IMR-90 (cell line): ENCODE measurements at regions not wholly inside any gene's neighbourhood (a gene's known extent, or its start where the extent isn't known, plus 50 kb on each side); places are given as distances from the start of the nearest gene placed in this dataset.

Source experiments
- ATAC-seq: fragments of 200-7000 bp; cut with Tn5 transposase; 2 replicates; pipeline ENCODE4 v1.9.1; 2020; ENCODE audit warnings: low read depth, mild to moderate bottlenecking, moderate library complexity
- BruUV-seq: library from RNA; stranded (reverse); fragments of 400-500 nt; replicated peaks from 2 replicates; lab custom pipeline; 2021; lab: Mats Ljungman, UMichigan
- CTCF ChIA-PET: fragments of 300-600 bp; formaldehyde crosslinking; extraction: SDS; loops from one replicate; lab custom pipeline; 2021; ENCODE audit warnings: antibody characterized with exemption; lab: Yijun Ruan, JAX
- POLR2A ChIA-PET: fragments of 300-600 bp; sonication (Branson Sonifier 250); formaldehyde crosslinking; loops from one replicate; lab custom pipeline; 2022; ENCODE audit warnings: antibody characterized with exemption; ENCODE audit not compliant: unreplicated experiment; lab: Charles Lee
- DNase-seq: peaks from one replicate; pipeline ENCODE4 v3.0.0; 2013
- H2AFZ ChIP-seq: replicated peaks from 2 replicates; pipeline ENCODE3; 2013; ENCODE audit warnings: low read length, mild to moderate bottlenecking; ENCODE audit not compliant: poor library complexity
- H2AK5ac ChIP-seq: 2 replicates; pipeline ENCODE4 v1.6.1; 2013; ENCODE audit warnings: low read depth, low read length, inconsistent platforms
- H2AK9ac ChIP-seq: replicated peaks from 2 replicates; pipeline ENCODE3; 2013; ENCODE audit warnings: mild to moderate bottlenecking, low read depth, low read length, moderate library complexity; ENCODE audit not compliant: poor library complexity
- H2BK120ac ChIP-seq: 2 replicates; pipeline ENCODE4 v1.6.1; 2013; ENCODE audit warnings: low read depth, low read length, inconsistent platforms
- H2BK15ac ChIP-seq: 3 replicates; pipeline ENCODE4 v1.6.1; 2013; ENCODE audit warnings: low read depth, low read length, inconsistent platforms
- H2BK20ac ChIP-seq: 2 replicates; pipeline ENCODE4 v1.6.1; 2013; ENCODE audit warnings: low read depth, mild to moderate bottlenecking, inconsistent platforms, low read length, moderate library complexity
- H2BK5ac ChIP-seq: 2 replicates; pipeline ENCODE4 v1.6.1; 2013; ENCODE audit warnings: mild to moderate bottlenecking, low read depth, low read length, inconsistent platforms; ENCODE audit not compliant: poor library complexity, severe bottlenecking
- H3K14ac ChIP-seq: replicated peaks from 2 replicates; pipeline ENCODE4 v1.6.1; 2013; ENCODE audit warnings: low read depth, low read length, inconsistent platforms
- H3K18ac ChIP-seq: 2 replicates; pipeline ENCODE4 v1.6.1; 2013; ENCODE audit warnings: low read depth, low read length, control low read depth
- H3K23ac ChIP-seq: 2 replicates; pipeline ENCODE4 v1.6.1; 2013; ENCODE audit warnings: low read depth, low read length, inconsistent platforms
- H3K27ac ChIP-seq: 2 replicates; pipeline ENCODE4 v1.5.1; 2013; ENCODE audit warnings: mild to moderate bottlenecking, control low read depth, low read length; ENCODE audit not compliant: insufficient read depth
- H3K27me3 ChIP-seq: 2 replicates; pipeline ENCODE4 v1.6.1; 2013; ENCODE audit warnings: low read length; ENCODE audit not compliant: control insufficient read depth, insufficient read depth
- H3K36me3 ChIP-seq: 2 replicates; pipeline ENCODE4 v1.6.1; 2013; ENCODE audit warnings: low read length, mixed read lengths; ENCODE audit not compliant: control insufficient read depth, insufficient read depth
- H3K4ac ChIP-seq: 2 replicates; pipeline ENCODE4 v1.6.1; 2013; ENCODE audit warnings: low read depth, low read length, inconsistent platforms
- H3K4me1 ChIP-seq: 2 replicates; pipeline ENCODE4 v1.6.1; 2013; ENCODE audit warnings: low read length, mixed read lengths; ENCODE audit not compliant: control insufficient read depth, insufficient read depth
- H3K4me2 ChIP-seq: 2 replicates; pipeline ENCODE4 v1.6.1; 2013; ENCODE audit warnings: low read depth, mild to moderate bottlenecking, control low read depth, low read length, moderate library complexity
- H3K4me3 ChIP-seq: 2 replicates; pipeline ENCODE4 v1.5.1; 2013; ENCODE audit warnings: low read depth, mild to moderate bottlenecking, control low read depth, low read length, moderate library complexity; ENCODE audit not compliant: insufficient read depth
- H3K56ac ChIP-seq: 2 replicates; pipeline ENCODE4 v1.6.1; 2013; ENCODE audit warnings: low read length, inconsistent platforms; ENCODE audit not compliant: insufficient read depth; ENCODE audit errors: extremely low read depth
- H3K79me1 ChIP-seq, 2 experiments: 2 replicates each; pipeline ENCODE4 v1.6.1; 2013; ENCODE audit warnings: low read length in 2 of 2, inconsistent platforms in 1 of 2, low read depth in 1 of 2
- H3K9ac ChIP-seq: 2 replicates; pipeline ENCODE4 v1.6.1; 2013; ENCODE audit warnings: low read depth, low read length, control low read depth
- H3K9me1 ChIP-seq: 2 replicates; pipeline ENCODE4 v1.6.1; 2013; ENCODE audit warnings: low read length, inconsistent platforms; ENCODE audit not compliant: insufficient read depth
- H3K9me3 ChIP-seq: 2 replicates; pipeline ENCODE4 v1.6.1; 2013; ENCODE audit warnings: low read length; ENCODE audit not compliant: control insufficient read depth, insufficient read depth
- H4K20me1 ChIP-seq: 2 replicates; pipeline ENCODE4 v1.6.1; 2013; ENCODE audit warnings: low read length, inconsistent platforms; ENCODE audit not compliant: insufficient read depth
- H4K5ac ChIP-seq: 2 replicates; pipeline ENCODE4 v1.6.1; 2013; ENCODE audit warnings: mild to moderate bottlenecking, low read depth, low read length, control low read depth
- H4K8ac ChIP-seq, 2 experiments: 2 replicates each; pipeline ENCODE4 v1.6.1; 2013; ENCODE audit warnings: low read depth in 2 of 2, low read length in 2 of 2, control low read depth in 1 of 2, inconsistent platforms in 1 of 2
- H4K91ac ChIP-seq: 2 replicates; pipeline ENCODE4 v1.6.1; 2013; ENCODE audit warnings: low read depth, low read length, inconsistent platforms; ENCODE audit not compliant: insufficient read depth
- BHLHE40 ChIP-seq: fragments of 150-350 bp; IDR thresholded peaks from 2 replicates; pipeline ENCODE4 v1.6.1; 2016; ENCODE audit warnings: mild to moderate bottlenecking, low read depth, low read length
- CHD1 ChIP-seq: IDR thresholded peaks from 2 replicates; pipeline ENCODE4 v1.6.1; 2012; ENCODE audit warnings: low read depth, low read length, improper control_type of control experiment
- MAZ ChIP-seq: IDR thresholded peaks from 2 replicates; pipeline ENCODE4 v1.6.1; 2012; ENCODE audit warnings: low read depth, mild to moderate bottlenecking, low read length, improper control_type of control experiment, moderate library complexity, borderline replicate concordance
- RAD21 ChIP-seq: IDR thresholded peaks from 2 replicates; pipeline ENCODE4 v1.6.1; 2012; ENCODE audit warnings: low read length, improper control_type of control experiment
- RFX5 ChIP-seq: IDR thresholded peaks from 2 replicates; pipeline ENCODE4 v1.8.0; 2012; ENCODE audit warnings: low read depth, mild to moderate bottlenecking, low read length, moderate library complexity
- SMC3 ChIP-seq: fragments of 150-350 bp; IDR thresholded peaks from 2 replicates; pipeline ENCODE4 v1.6.1; 2016; ENCODE audit warnings: low read depth, mild to moderate bottlenecking, antibody characterized with exemption, low read length, moderate library complexity
- WGBS, 2 experiments: methylation state at CpG; one replicate each; pipeline versions ENCODE4 v1.1.5 to v1.1.7; 2013; ENCODE audit warnings: missing lambda C conversion rate in 2 of 2; ENCODE audit not compliant: insufficient read length in 1 of 2; ENCODE audit errors: extremely low coverage in 2 of 2; 5-methylcytosine and 5-hydroxymethylcytosine counted together
- dilution Hi-C: fragments of 300-500 bp; cut with HindIII; formaldehyde crosslinking; loops from one replicate; pipeline ENCODE4 v1.14.3; 2018; ENCODE audit warnings: low sequenced_read_pairs; ENCODE audit not compliant: unreplicated experiment
- in situ Hi-C: fragments of 300-500 bp; cut with MboI; formaldehyde crosslinking; loops from 3 replicates; pipeline ENCODE4 v1.14.3; 2019; ENCODE audit warnings: low sequenced_read_pairs, inconsistent platforms, mixed read lengths
- intact Hi-C: fragments of 100-400 bp; cut with micrococcal nuclease; formaldehyde crosslinking; loops from 2 replicates; pipeline ENCODE4 v1.10.0; 2022
- TF ChIP-seq, protein P1 (sequence below): fragments of 150-350 bp; IDR thresholded peaks from 2 replicates; pipeline ENCODE4 v1.6.1; 2016; ENCODE audit warnings: low read depth, mild to moderate bottlenecking, low read length, moderate library complexity, borderline replicate concordance
- TF ChIP-seq, protein P2 (sequence below): fragments of 150-350 bp; IDR thresholded peaks from 2 replicates; pipeline ENCODE4 v1.6.1; 2017; ENCODE audit warnings: mild to moderate bottlenecking, antibody characterized with exemption, low read length, low read depth

DNA sequence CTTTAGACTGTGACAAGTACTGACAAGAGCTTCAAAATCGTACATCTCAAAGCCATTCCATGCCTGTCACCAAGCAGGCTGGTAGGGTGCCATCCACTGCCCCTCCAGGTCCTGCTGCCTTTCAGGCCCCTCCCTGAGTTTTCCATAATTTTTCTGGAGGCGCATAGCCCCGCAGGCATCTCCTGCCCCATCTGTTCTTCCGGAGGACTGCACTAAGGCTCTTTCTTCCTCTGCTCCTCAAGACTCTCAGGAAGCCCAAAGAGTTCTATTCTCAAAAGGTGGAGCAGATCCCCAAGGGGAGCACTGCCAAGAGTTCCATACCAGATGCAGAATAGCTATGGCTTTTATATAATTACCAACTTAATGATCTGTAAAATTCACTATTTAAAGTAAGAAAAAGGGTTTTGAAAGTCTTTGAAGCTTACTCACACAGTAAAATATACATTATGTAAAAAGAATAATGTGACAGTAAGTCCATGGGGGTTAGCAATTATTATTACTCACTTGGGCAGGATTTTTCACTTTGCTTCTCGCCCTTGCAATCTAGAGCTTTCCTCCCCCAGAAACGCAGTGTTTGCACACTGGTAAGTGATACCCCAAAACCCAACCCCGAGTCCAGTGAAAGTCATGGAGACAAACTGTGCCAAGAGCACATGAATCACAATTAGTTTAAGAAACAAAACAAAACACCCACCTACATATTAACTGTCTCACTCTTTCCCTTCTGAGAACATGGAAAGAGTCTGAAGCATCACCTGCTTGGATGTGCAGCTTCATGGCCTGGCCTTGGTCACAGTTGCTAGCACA, 114.1 kb upstream of the DAPK1 start:
- no peak overlapping the region for H2BK20ac ChIP-seq
- H4K8ac ChIP-seq, result no peak overlapping the region
- H3K4me1 ChIP-seq, result peaks cover 2% of the 10 kb centered on the region; the same call in 1 of the 2 replicates
- H3K36me3 ChIP-seq, result no peaks in the 10 kb centered on the region
- no peak overlapping the region for H2AFZ ChIP-seq
- no peak overlapping the region for H4K5ac ChIP-seq
- intact Hi-C loops, result no loop called here
- in situ Hi-C loops, result no loop called here
- POLR2A ChIA-PET, result no interaction called here
- H2BK120ac ChIP-seq, result no peak overlapping the region
- no peak overlapping the region for H4K91ac ChIP-seq
- H2BK15ac ChIP-seq, result no peak overlapping the region
- no peak for ATAC-seq
- BruUV-seq, result no TSS peak
- no peak overlapping the region for H3K4me3 ChIP-seq
- H3K4me2 ChIP-seq, result no peak overlapping the region
- H3K27me3 ChIP-seq, result no peaks in the 10 kb centered on the region
- TF ChIP-seq MAZ (no peak), SMC3 (no peak), BHLHE40 (no peak), RFX5 (no peak), RAD21 (no peak), CHD1 (no peak)
- TF ChIP-seq, protein P1, sequence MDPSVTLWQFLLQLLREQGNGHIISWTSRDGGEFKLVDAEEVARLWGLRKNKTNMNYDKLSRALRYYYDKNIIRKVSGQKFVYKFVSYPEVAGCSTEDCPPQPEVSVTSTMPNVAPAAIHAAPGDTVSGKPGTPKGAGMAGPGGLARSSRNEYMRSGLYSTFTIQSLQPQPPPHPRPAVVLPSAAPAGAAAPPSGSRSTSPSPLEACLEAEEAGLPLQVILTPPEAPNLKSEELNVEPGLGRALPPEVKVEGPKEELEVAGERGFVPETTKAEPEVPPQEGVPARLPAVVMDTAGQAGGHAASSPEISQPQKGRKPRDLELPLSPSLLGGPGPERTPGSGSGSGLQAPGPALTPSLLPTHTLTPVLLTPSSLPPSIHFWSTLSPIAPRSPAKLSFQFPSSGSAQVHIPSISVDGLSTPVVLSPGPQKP, result no peak
- TF ChIP-seq, protein P2, sequence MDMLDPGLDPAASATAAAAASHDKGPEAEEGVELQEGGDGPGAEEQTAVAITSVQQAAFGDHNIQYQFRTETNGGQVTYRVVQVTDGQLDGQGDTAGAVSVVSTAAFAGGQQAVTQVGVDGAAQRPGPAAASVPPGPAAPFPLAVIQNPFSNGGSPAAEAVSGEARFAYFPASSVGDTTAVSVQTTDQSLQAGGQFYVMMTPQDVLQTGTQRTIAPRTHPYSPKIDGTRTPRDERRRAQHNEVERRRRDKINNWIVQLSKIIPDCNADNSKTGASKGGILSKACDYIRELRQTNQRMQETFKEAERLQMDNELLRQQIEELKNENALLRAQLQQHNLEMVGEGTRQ, result no peak
- no peaks in the 10 kb centered on the region for H3K9me1 ChIP-seq
- no peak for DNase-seq
- no peaks in the 10 kb centered on the region for H3K79me1 ChIP-seq
- dilution Hi-C loops, result no loop called here
- no peak overlapping the region for H2AK5ac ChIP-seq
- H3K9ac ChIP-seq, result no peak overlapping the region
- H3K23ac ChIP-seq, result no peak overlapping the region
- WGBS, 2 experiments, result no CpG with 5 or more reads among the region's 7 CpGs
- no peak overlapping the region for H3K56ac ChIP-seq
- H3K27ac ChIP-seq, result no peak overlapping the region
- no peak overlapping the region for H3K4ac ChIP-seq
- no peak overlapping the region for H2BK5ac ChIP-seq
- no peak overlapping the region for H3K14ac ChIP-seq
- no peaks in the 10 kb centered on the region for H4K20me1 ChIP-seq
- no peaks in the 10 kb centered on the region for H3K9me3 ChIP-seq
- no peak overlapping the region for H2AK9ac ChIP-seq
- CTCF ChIA-PET, result no interaction called here
- H3K18ac ChIP-seq, result no peak overlapping the region; the same call in 1 of the 2 replicates
